ENCODE measurements at regions not wholly inside any gene's neighbourhood (a gene's known extent, or its start where the extent isn't known, plus 50 kb on each side); places are given as distances from the start of the nearest gene placed in this dataset.

- TF ChIP-seq ATF3 (IDR thresholded peaks at IDR 0.05; ENCODE audit: insufficient read depth, low read depth, low read length), result peak; percentile 49; the same call in 1 of the 2 replicates
- no peak for TF ChIP-seq JUN (IDR thresholded peaks at IDR 0.05; ENCODE audit: low read depth, low read length)
- TF ChIP-seq CTBP2 (IDR thresholded peaks at IDR 0.05; ENCODE audit: borderline replicate concordance, insufficient read depth, insufficient read length, low read length), result no peak
- TF ChIP-seq RAD21 (IDR thresholded peaks at IDR 0.05 in 1 of 2, conservative IDR thresholded peaks at IDR 0.05 in 1 of 2; ENCODE audit: low read depth in 2 of 2, low read length in 2 of 2), result no peak
- TF ChIP-seq HDAC2 (IDR thresholded peaks at IDR 0.05; ENCODE audit: borderline replicate concordance in 1 of 2, low read depth in 2 of 2, low read length in 2 of 2), result no peak
- no peak for TF ChIP-seq SUZ12 (IDR thresholded peaks at IDR 0.05; ENCODE audit: low read length)
- TF ChIP-seq SP1 (IDR thresholded peaks at IDR 0.05; ENCODE audit: low read depth, low read length), result no peak
- no peak for TF ChIP-seq YY1 (IDR thresholded peaks at IDR 0.05; ENCODE audit: low read depth, low read length)
- TF ChIP-seq RFX5 (IDR thresholded peaks at IDR 0.05; ENCODE audit: borderline replicate concordance, low read depth, low read length), result no peak
- TF ChIP-seq SRF (IDR thresholded peaks at IDR 0.05; ENCODE audit: low read depth, low read length), result no peak
- no peak for TF ChIP-seq CEBPB (IDR thresholded peaks at IDR 0.05; ENCODE audit: low read depth, low read length)
- no peak for TF ChIP-seq POLR2AphosphoS5 (IDR thresholded peaks at IDR 0.05; ENCODE audit: low read depth, low read length)
- TF ChIP-seq TAF1 (IDR thresholded peaks at IDR 0.05; ENCODE audit: low read depth, low read length), result no peak
- TF ChIP-seq SP2 (IDR thresholded peaks at IDR 0.05; ENCODE audit: low read length), result no peak
Measured at GRCh38 chr22:27687984-27688545, 113.5 kb downstream of the MN1 start (continued).

Measured in H1 (cell line).